ENCODE measurements at regions not wholly inside any gene's neighbourhood (a gene's known extent, or its start where the extent isn't known, plus 50 kb on each side); places are given as distances from the start of the nearest gene placed in this dataset.

DNA sequence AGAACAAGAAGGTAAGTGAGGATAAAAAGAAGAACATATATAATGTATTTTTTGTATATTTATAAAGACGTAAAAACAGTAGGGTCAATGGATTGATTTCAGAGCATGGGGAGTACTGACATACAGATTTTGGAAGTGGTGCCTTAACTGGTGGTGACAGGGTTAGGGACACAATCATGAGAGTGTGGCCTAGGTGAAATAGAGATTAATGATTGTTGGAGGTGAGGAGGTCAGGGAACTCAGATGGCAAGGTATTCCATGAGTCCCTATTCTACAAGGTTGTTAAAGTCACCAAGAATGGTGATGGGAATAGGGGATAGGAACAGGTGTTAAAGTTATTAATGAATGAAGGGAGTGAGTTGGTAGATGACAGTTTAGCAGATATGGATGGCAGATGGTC, 210.8 kb downstream of the SEMA6A start:
- Mint-ChIP-seq H3K27me3 (ENCODE audit: insufficient read depth, unreplicated experiment) (no peaks in the 10 kb centered on the region), H3K27ac (ENCODE audit: low read depth, unreplicated experiment) (no peak overlapping the region), H3K4me1 (ENCODE audit: insufficient read depth, unreplicated experiment) (no peaks in the 10 kb centered on the region), H3K4me3 (ENCODE audit: unreplicated experiment) (no peak overlapping the region), H3K36me3 (ENCODE audit: insufficient read depth, unreplicated experiment) (no peaks in the 10 kb centered on the region), H3K9me3 (ENCODE audit: unreplicated experiment) (no peaks in the 10 kb centered on the region)
- no TSS peak for BruUV-seq (replicated peaks)
- CTCF ChIA-PET: no interaction called here
- no peak for DNase-seq (ENCODE audit: unreplicated experiment)
- TF ChIP-seq, protein P1, sequence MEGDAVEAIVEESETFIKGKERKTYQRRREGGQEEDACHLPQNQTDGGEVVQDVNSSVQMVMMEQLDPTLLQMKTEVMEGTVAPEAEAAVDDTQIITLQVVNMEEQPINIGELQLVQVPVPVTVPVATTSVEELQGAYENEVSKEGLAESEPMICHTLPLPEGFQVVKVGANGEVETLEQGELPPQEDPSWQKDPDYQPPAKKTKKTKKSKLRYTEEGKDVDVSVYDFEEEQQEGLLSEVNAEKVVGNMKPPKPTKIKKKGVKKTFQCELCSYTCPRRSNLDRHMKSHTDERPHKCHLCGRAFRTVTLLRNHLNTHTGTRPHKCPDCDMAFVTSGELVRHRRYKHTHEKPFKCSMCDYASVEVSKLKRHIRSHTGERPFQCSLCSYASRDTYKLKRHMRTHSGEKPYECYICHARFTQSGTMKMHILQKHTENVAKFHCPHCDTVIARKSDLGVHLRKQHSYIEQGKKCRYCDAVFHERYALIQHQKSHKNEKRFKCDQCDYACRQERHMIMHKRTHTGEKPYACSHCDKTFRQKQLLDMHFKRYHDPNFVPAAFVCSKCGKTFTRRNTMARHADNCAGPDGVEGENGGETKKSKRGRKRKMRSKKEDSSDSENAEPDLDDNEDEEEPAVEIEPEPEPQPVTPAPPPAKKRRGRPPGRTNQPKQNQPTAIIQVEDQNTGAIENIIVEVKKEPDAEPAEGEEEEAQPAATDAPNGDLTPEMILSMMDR (IDR thresholded peaks at IDR 0.05; ENCODE audit: unreplicated experiment): no peak
- intact Hi-C loops (cut with micrococcal nuclease): no loop called here
- POLR2A ChIA-PET: interaction anchor here (0.6 kb wide), 1 partner anchor 67 kb away, joined by 3 read pairs; no protein-coding TSS in a partner anchor

DNA sequence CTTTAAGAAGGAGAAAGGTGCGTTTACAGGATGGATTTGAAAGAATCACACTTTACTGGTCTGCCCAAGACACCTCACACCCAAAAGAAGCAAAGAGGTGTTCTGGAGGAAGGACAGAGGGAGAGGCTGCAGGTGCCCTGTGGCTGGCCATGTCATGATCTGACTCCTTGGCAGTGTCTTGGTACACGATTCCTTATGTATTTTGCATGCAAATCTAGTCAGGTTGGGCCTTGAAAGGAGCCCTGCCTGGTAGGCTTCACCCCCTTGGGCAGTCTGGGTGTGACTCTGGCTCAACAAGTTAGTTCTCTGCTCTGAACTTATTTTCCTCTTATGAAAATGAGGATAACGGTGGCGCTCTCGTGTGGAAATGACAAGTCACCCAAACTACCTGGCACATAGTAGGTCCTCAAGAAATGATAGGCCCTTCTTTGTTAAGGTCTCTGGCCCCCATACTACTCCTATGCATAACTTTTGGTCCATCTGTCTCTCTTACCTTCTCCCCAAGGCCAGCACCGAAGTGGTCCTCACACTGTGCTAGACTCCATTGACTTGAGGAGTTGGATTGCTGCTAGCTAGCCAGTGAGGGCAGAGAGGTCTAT, 212.5 kb downstream of the SEMA6A start:
- TF ChIP-seq, protein P1 (IDR thresholded peaks at IDR 0.05; ENCODE audit: unreplicated experiment): no peak

DNA sequence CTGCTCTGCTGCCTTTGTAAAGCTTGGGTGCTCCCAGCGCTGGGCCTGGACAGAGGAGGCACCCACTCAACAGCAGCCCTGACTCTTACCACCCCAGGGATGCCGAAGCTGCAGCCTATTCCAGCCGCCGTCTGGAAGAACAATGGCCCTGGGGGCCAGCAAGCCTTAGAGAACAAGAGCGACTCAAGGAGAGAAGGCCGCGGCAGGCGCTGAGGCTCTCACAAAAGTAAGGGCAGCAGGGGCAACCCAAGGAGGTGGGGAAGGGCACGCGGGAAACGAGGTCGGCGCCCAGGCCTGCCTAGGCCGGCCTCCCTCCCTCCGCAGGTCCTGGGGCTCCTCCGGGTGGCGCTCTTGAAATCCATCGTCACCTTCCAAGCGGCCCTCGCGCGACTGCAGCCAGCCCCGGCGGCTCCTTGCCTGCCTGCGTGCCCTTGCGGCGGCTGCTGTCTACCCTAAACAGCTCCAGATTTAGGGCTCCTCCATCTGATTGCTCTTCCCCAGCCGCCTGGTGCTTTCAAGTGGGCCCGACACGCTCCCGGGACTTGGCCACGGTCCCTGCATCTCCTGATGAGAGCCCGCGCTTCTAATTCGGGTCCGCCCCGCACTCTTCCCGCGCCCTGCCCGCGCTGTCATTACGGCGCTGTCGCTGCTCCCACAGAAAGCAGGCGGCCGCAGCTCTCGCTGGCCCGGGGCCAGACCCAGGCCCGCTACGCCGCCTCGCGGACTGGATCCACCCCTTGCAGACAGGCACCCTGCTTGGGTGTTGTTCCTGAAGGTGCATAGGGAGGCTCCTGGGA, 213.3 kb downstream of the SEMA6A start:
- DNase-seq (ENCODE audit: unreplicated experiment): no peak
- Mint-ChIP-seq H3K4me1 (ENCODE audit: insufficient read depth, unreplicated experiment) (no peaks in the 10 kb centered on the region), H3K27ac (ENCODE audit: low read depth, unreplicated experiment) (no peak overlapping the region), H3K9me3 (ENCODE audit: unreplicated experiment) (no peaks in the 10 kb centered on the region), H3K36me3 (ENCODE audit: insufficient read depth, unreplicated experiment) (no peaks in the 10 kb centered on the region), H3K27me3 (ENCODE audit: insufficient read depth, unreplicated experiment) (no peaks in the 10 kb centered on the region), H3K4me3 (ENCODE audit: unreplicated experiment) (no peak overlapping the region)
- no TSS peak for BruUV-seq (replicated peaks)
- intact Hi-C loops (cut with micrococcal nuclease): no loop called here
- TF ChIP-seq, protein P1 (IDR thresholded peaks at IDR 0.05; ENCODE audit: unreplicated experiment): no peak
- POLR2A ChIA-PET: no interaction called here
- CTCF ChIA-PET: no interaction called here

More for the DNA sequence above, 212.5 kb downstream of the SEMA6A start:
- intact Hi-C loops (cut with micrococcal nuclease): no loop called here
- DNase-seq (ENCODE audit: unreplicated experiment): no peak
- BruUV-seq (replicated peaks): no TSS peak
- H3K4me1 Mint-ChIP-seq (ENCODE audit: insufficient read depth, unreplicated experiment): no peaks in the 10 kb centered on the region
- H3K27ac Mint-ChIP-seq (ENCODE audit: low read depth, unreplicated experiment): no peak overlapping the region
- H3K36me3 Mint-ChIP-seq (ENCODE audit: insufficient read depth, unreplicated experiment): no peaks in the 10 kb centered on the region
- no peaks in the 10 kb centered on the region for H3K9me3 Mint-ChIP-seq (ENCODE audit: unreplicated experiment)
- no peak overlapping the region for H3K4me3 Mint-ChIP-seq (ENCODE audit: unreplicated experiment)
- no peaks in the 10 kb centered on the region for H3K27me3 Mint-ChIP-seq (ENCODE audit: insufficient read depth, unreplicated experiment)
- ChIA-PET POLR2A (no interaction called here), CTCF (no interaction called here)

DNA sequence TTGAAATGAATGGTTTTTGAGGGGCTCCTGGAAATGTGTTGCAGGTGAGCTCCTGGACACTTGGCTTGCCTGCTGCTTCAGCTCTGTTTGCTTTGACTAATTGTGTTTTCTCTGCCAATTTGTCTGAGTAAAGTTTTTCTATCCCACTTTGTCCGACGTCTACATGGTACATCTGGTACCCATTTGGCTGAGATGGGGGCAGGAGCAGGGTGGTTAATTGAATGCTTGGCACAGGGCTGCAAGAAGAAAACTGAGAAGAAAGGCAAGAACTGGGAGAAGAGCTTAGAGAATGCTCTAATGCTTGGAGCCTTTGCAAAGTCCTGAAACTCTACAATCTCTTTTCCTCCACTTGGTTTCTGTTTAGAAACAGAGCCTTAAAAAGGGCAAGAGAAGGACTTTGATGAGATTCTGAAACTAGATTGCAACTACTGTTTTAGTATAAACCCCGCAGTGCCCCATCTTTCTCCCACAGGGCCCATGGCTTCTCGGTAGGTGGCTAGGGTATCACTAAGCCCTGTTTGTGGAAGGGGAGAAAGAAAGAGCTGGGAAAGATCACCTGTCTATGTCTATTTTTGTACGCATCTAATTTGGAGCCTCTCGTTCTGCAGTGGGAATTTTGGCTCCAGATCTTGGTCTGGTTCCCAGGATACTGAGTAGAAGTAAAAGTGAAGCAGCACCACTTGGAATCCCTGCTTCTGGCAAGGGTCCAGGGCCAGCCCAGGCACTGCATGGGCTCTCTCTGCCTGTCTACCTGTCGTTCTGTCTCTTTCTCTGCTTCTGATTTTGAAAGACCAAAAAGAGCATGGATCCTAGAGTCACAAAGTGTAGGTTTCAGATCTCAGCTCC, 214.4 kb downstream of the SEMA6A start:
- Mint-ChIP-seq H3K27me3 (ENCODE audit: insufficient read depth, unreplicated experiment) (no peaks in the 10 kb centered on the region), H3K36me3 (ENCODE audit: insufficient read depth, unreplicated experiment) (no peaks in the 10 kb centered on the region), H3K4me1 (ENCODE audit: insufficient read depth, unreplicated experiment) (no peaks in the 10 kb centered on the region), H3K9me3 (ENCODE audit: unreplicated experiment) (peaks cover under 1% of the 10 kb centered on the region), H3K4me3 (ENCODE audit: unreplicated experiment) (no peak overlapping the region), H3K27ac (ENCODE audit: low read depth, unreplicated experiment) (no peak overlapping the region)
- intact Hi-C loops (cut with micrococcal nuclease): no loop called here
- CTCF ChIA-PET: interaction anchor here (1.7 kb wide), 1 partner anchor 16 kb away, joined by 4 read pairs; no protein-coding TSS in a partner anchor
- no peak for DNase-seq (ENCODE audit: unreplicated experiment)
- BruUV-seq (replicated peaks): no TSS peak
- TF ChIP-seq, protein P1 (IDR thresholded peaks at IDR 0.05; ENCODE audit: unreplicated experiment): no peak
- POLR2A ChIA-PET: no interaction called here

Measured in MCF 10A (cell line).